Smooth muscle cell (in vitro differentiated cells): ENCODE measurements at regions not wholly inside any gene's neighbourhood (a gene's known extent, or its start where the extent isn't known, plus 50 kb on each side); places are given as distances from the start of the nearest gene placed in this dataset.
"Not testable (repeated sequence)": the region's sequence is repeated elsewhere in the genome, so short reads cannot be mapped to it uniquely, and the experiment has no call there.

Source experiments
- DNase-seq: peaks from one replicate; lab custom pipeline; 2025; ENCODE audit not compliant: unreplicated experiment; lab: John Stamatoyannopoulos, UW
- H2AFZ ChIP-seq: fragments of 200-600 bp; sonication (generic); 2 replicates; pipeline ENCODE4 v1.6.0; 2016; ENCODE audit warnings: antibody characterized with exemption, low read depth, mild to moderate bottlenecking
- H3F3A ChIP-seq: fragments of 200-600 bp; sonication (generic); 2 replicates; pipeline ENCODE4 v1.6.0; 2017; ENCODE audit warnings: antibody characterized with exemption, low read depth
- H3K27ac ChIP-seq: fragments of 200-600 bp; sonication (generic); 2 replicates; pipeline ENCODE4 v1.5.1; 2016; ENCODE audit warnings: low read depth, mild to moderate bottlenecking
- H3K27me3 ChIP-seq: fragments of 200-600 bp; sonication (generic); 2 replicates; pipeline ENCODE4 v1.6.1; 2016; ENCODE audit warnings: low read depth, mild to moderate bottlenecking
- H3K36me3 ChIP-seq: fragments of 200-600 bp; sonication (generic); 2 replicates; pipeline ENCODE4 v1.5.1; 2016; ENCODE audit warnings: low read depth
- H3K4me1 ChIP-seq: fragments of 200-600 bp; sonication (generic); 2 replicates; pipeline ENCODE4 v1.5.1; 2016; ENCODE audit warnings: low read depth
- H3K4me2 ChIP-seq: fragments of 200-600 bp; sonication (generic); 2 replicates; pipeline ENCODE4 v1.6.0; 2016; ENCODE audit warnings: mild to moderate bottlenecking
- H3K4me3 ChIP-seq: fragments of 200-600 bp; sonication (generic); 2 replicates; pipeline ENCODE4 v1.5.1; 2016; ENCODE audit warnings: mild to moderate bottlenecking
- H3K79me2 ChIP-seq: fragments of 200-600 bp; sonication (generic); 2 replicates; pipeline ENCODE4 v1.6.0; 2016; ENCODE audit warnings: low read depth, mild to moderate bottlenecking
- H3K9ac ChIP-seq: fragments of 200-600 bp; sonication (generic); 2 replicates; pipeline ENCODE4 v1.6.0; 2016; ENCODE audit warnings: low read depth
- H3K9me3 ChIP-seq: fragments of 200-600 bp; sonication (generic); replicated peaks from 2 replicates; pipeline ENCODE4 v1.5.1; 2016; ENCODE audit warnings: low read depth
- H4K20me1 ChIP-seq: fragments of 200-600 bp; sonication (generic); 2 replicates; pipeline ENCODE4 v1.6.0; 2016; ENCODE audit warnings: low read depth
- CTCF ChIP-seq: fragments of 200-600 bp; sonication (generic); IDR thresholded peaks from 2 replicates; pipeline ENCODE4 v1.5.1; 2017; ENCODE audit warnings: borderline replicate concordance, mild to moderate bottlenecking, antibody characterized with exemption; ENCODE audit not compliant: insufficient read depth, poor library complexity, severe bottlenecking
- WGBS: methylation state at CpG from one replicate; pipeline ENCODE4 v1.1.7; 2016; ENCODE audit warnings: low lambda C conversion rate; 5-methylcytosine and 5-hydroxymethylcytosine counted together

GRCh38 chr16:47865337-47865855 lies 290.4 kb downstream of the ABCC12 start:
- no peaks in the 10 kb centered on the region for H3K27me3 ChIP-seq
- no peak overlapping the region for H3K4me2 ChIP-seq
- H3K4me3 ChIP-seq: no peak overlapping the region
- H3K4me1 ChIP-seq: no peaks in the 10 kb centered on the region
- H3F3A ChIP-seq: no peaks in the 10 kb centered on the region
- TF ChIP-seq CTCF: no peak
- H3K9me3 ChIP-seq: no peaks in the 10 kb centered on the region
- no peak overlapping the region for H2AFZ ChIP-seq
- 78% methylated on average over 3 of the region's 3 CpGs for WGBS
- no peaks in the 10 kb centered on the region for H3K36me3 ChIP-seq
- no peaks in the 10 kb centered on the region for H4K20me1 ChIP-seq
- no peak for DNase-seq
- no peaks in the 10 kb centered on the region for H3K79me2 ChIP-seq
- no peak overlapping the region for H3K9ac ChIP-seq
- no peak overlapping the region for H3K27ac ChIP-seq

DNA sequence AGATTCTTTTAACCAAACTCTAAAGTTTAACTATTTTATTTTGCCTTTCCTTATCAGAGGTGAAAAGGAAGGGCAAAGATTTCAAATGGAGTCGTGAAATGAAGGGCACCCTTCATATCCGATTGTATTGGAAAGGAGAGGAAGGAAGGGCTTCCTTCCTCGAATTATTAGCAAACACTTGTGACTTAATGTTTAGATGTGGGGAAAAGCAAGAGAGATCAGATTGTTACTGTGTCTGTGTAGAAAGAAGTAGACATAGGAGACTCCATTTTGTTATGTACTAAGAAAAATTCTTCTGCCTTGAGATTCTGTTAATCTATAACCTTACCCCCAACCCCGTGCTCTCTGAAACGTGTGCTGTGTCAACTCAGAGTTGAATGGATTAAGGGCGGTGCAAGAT lies 291.5 kb downstream of the ABCC12 start:
- 63% methylated on average over 6 of the region's 6 CpGs for WGBS

GRCh38 chr16:47861999-47862398 lies 293.8 kb downstream of the ABCC12 start:
- no peak for DNase-seq
- no peaks in the 10 kb centered on the region for H3F3A ChIP-seq
- H3K9me3 ChIP-seq: no peaks in the 10 kb centered on the region
- 95% methylated on average over 8 of the region's 8 CpGs for WGBS
- no peaks in the 10 kb centered on the region for H3K79me2 ChIP-seq
- H3K27me3 ChIP-seq: no peaks in the 10 kb centered on the region
- H3K4me2 ChIP-seq: no peak overlapping the region
- H2AFZ ChIP-seq: no peak overlapping the region
- H4K20me1 ChIP-seq: no peaks in the 10 kb centered on the region
- H3K27ac ChIP-seq: no peak overlapping the region
- H3K4me1 ChIP-seq: no peaks in the 10 kb centered on the region
- H3K9ac ChIP-seq: no peak overlapping the region
- TF ChIP-seq CTCF: no peak
- H3K4me3 ChIP-seq: no peak overlapping the region
- H3K36me3 ChIP-seq: no peaks in the 10 kb centered on the region

More for the DNA sequence above, 291.5 kb downstream of the ABCC12 start:
- H4K20me1 ChIP-seq, H3K27me3 ChIP-seq, H3F3A ChIP-seq, H3K27ac ChIP-seq, H3K4me1 ChIP-seq, H3K4me3 ChIP-seq, H2AFZ ChIP-seq, H3K36me3 ChIP-seq, DNase-seq, H3K9ac ChIP-seq, H3K9me3 ChIP-seq, H3K4me2 ChIP-seq, H3K79me2 ChIP-seq: not testable (repeated sequence)

- no peaks in the 10 kb centered on the region for H3K4me1 ChIP-seq
- no peak overlapping the region for H3K27ac ChIP-seq
- 88% methylated on average over 9 of the region's 9 CpGs for WGBS
- no peaks in the 10 kb centered on the region for H3K9me3 ChIP-seq
- H3K4me2 ChIP-seq: no peak overlapping the region
- no peaks in the 10 kb centered on the region for H4K20me1 ChIP-seq
- H3K27me3 ChIP-seq: no peaks in the 10 kb centered on the region
- H3K36me3 ChIP-seq: no peaks in the 10 kb centered on the region
- no peak overlapping the region for H3K9ac ChIP-seq
- no peaks in the 10 kb centered on the region for H3K79me2 ChIP-seq
- TF ChIP-seq CTCF: no peak
- no peak overlapping the region for H3K4me3 ChIP-seq
- no peak for DNase-seq
- H3F3A ChIP-seq: no peaks in the 10 kb centered on the region
- no peak overlapping the region for H2AFZ ChIP-seq
Observed at GRCh38 chr16:47858333-47858982, 297.3 kb downstream of the ABCC12 start.
